Fibroblast of lung (primary cell): ENCODE measurements at regions not wholly inside any gene's neighbourhood (a gene's known extent, or its start where the extent isn't known, plus 50 kb on each side); places are given as distances from the start of the nearest gene placed in this dataset.

Source experiments
- CTCF ChIP-seq, 2 donors: IDR thresholded peaks in 1 of 2; conservative IDR thresholded peaks in 1 of 2; 1 replicate in 1 of 2; 2 replicates in 1 of 2; pipeline ENCODE4 v1.5.1; 2011 to 2012; ENCODE audit warnings: low read length in 2 of 2, control low read depth in 1 of 2, inconsistent platforms in 1 of 2, low read depth in 1 of 2, mild to moderate bottlenecking in 1 of 2
- EZH2 ChIP-seq: IDR thresholded peaks from 2 replicates; pipeline ENCODE4 v1.5.1; 2012; ENCODE audit warnings: low read length, control low read depth, mild to moderate bottlenecking; ENCODE audit errors: missing control alignments

- no peak for TF ChIP-seq EZH2
- TF ChIP-seq CTCF (conservative IDR thresholded peaks at IDR 0.05 in 1 of 2, IDR thresholded peaks at IDR 0.05 in 1 of 2; ENCODE audit: low read depth in 1 of 2, low read length in 2 of 2), result no peak
These were observed 55.6 kb upstream of the JDP2 start for GRCh38 chr14:75372260-75372659.
